ENCODE measurements at regions not wholly inside any gene's neighbourhood (a gene's known extent, or its start where the extent isn't known, plus 50 kb on each side); places are given as distances from the start of the nearest gene placed in this dataset.
"Not testable (repeated sequence)": the region's sequence is repeated elsewhere in the genome, so short reads cannot be mapped to it uniquely, and the experiment has no call there.

GRCh38 chr7:94313926-94314325, 80.8 kb upstream of the COL1A2 start:
- TF ChIP-seq EZH2 (IDR thresholded peaks at IDR 0.05; ENCODE audit: low read depth) (no peak), CTCF (conservative IDR thresholded peaks at IDR 0.05) (no peak)
- no peak overlapping the region for H3K27ac ChIP-seq
- POLR2A ChIA-PET (ENCODE audit: unreplicated experiment), result no interaction called here
- intact Hi-C loops (cut with micrococcal nuclease; ENCODE audit: unreplicated experiment), result no loop called here
- no peaks in the 10 kb centered on the region for H3F3A ChIP-seq (ENCODE audit: insufficient read depth, low read depth)
- H3K4me1 ChIP-seq (replicated peaks; ENCODE audit: insufficient read depth), result no peaks in the 10 kb centered on the region
- DNase-seq, result no peak
- no peaks in the 10 kb centered on the region for H3K9me2 ChIP-seq (ENCODE audit: insufficient read depth)
- CTCF ChIA-PET, result no interaction called here
- H3K79me2 ChIP-seq (ENCODE audit: low read depth), result no peaks in the 10 kb centered on the region
- H3K9me3 ChIP-seq (ENCODE audit: insufficient read depth, low read depth), result no peaks in the 10 kb centered on the region
- H3K4me3 ChIP-seq, result no peak overlapping the region
- BruUV-seq (replicated peaks), result no TSS peak
- H3K36me3 ChIP-seq (ENCODE audit: low read depth), result no peaks in the 10 kb centered on the region
- no peaks in the 10 kb centered on the region for H4K20me1 ChIP-seq (ENCODE audit: insufficient read depth)
- no peak overlapping the region for H3K4me2 ChIP-seq
- H2AFZ ChIP-seq, result no peak overlapping the region
- no peaks in the 10 kb centered on the region for H3K27me3 ChIP-seq (ENCODE audit: insufficient read depth, low read depth)

GRCh38 chr7:94314413-94315410, 80.0 kb upstream of the COL1A2 start:
- TF ChIP-seq EZH2 (IDR thresholded peaks at IDR 0.05; ENCODE audit: low read depth), result no peak
- TF ChIP-seq CTCF (conservative IDR thresholded peaks at IDR 0.05), result no peak
- Histone ChIP-seq H3K27ac (no peak overlapping the region), H3K27me3 (ENCODE audit: insufficient read depth, low read depth) (no peaks in the 10 kb centered on the region), H3K4me2 (no peak overlapping the region), H4K20me1 (ENCODE audit: insufficient read depth) (no peaks in the 10 kb centered on the region), H3K4me1 (replicated peaks; ENCODE audit: insufficient read depth) (no peaks in the 10 kb centered on the region), H3K79me2 (ENCODE audit: low read depth) (no peaks in the 10 kb centered on the region), H3K9me3 (ENCODE audit: insufficient read depth, low read depth) (peaks cover 6% of the 10 kb centered on the region; the same call in 1 of the 2 replicates), H3K4me3 (no peak overlapping the region), H2AFZ (no peak overlapping the region), H3K36me3 (ENCODE audit: low read depth) (no peaks in the 10 kb centered on the region), H3K9me2 (ENCODE audit: insufficient read depth) (no peaks in the 10 kb centered on the region), H3F3A (ENCODE audit: insufficient read depth, low read depth) (no peaks in the 10 kb centered on the region)
- DNase-seq, result no peak
- no TSS peak for BruUV-seq (replicated peaks)
- intact Hi-C loops (cut with micrococcal nuclease; ENCODE audit: unreplicated experiment), result no loop called here
- POLR2A ChIA-PET (ENCODE audit: unreplicated experiment), result no interaction called here
- CTCF ChIA-PET, result no interaction called here

- CTCF ChIA-PET; H3K79me2 ChIP-seq (ENCODE audit: low read depth); H4K20me1 ChIP-seq (ENCODE audit: insufficient read depth); H3K27ac ChIP-seq; BruUV-seq (replicated peaks); H3K4me2 ChIP-seq; intact Hi-C loops (cut with micrococcal nuclease; ENCODE audit: unreplicated experiment); H3K9me3 ChIP-seq (ENCODE audit: insufficient read depth, low read depth); POLR2A ChIA-PET (ENCODE audit: unreplicated experiment); DNase-seq; H3K4me3 ChIP-seq; H3F3A ChIP-seq (ENCODE audit: insufficient read depth, low read depth); H3K4me1 ChIP-seq (replicated peaks; ENCODE audit: insufficient read depth); H2AFZ ChIP-seq; H3K9me2 ChIP-seq (ENCODE audit: insufficient read depth); H3K36me3 ChIP-seq (ENCODE audit: low read depth); H3K27me3 ChIP-seq (ENCODE audit: insufficient read depth, low read depth): not testable (repeated sequence)
Observed at GRCh38 chr7:94321138-94321537, 73.6 kb upstream of the COL1A2 start.
